GM23338 (cell line): ENCODE measurements at regions not wholly inside any gene's neighbourhood (a gene's known extent, or its start where the extent isn't known, plus 50 kb on each side); places are given as distances from the start of the nearest gene placed in this dataset.

Experiments used
- ATAC-seq: fragments of 200-7000 bp; cut with Tn5 transposase; 3 replicates; pipeline ENCODE4 v1.9.1; 2020
- DNase-seq: peaks from one replicate; pipeline ENCODE4 v3.0.0-alpha.2; 2015; ENCODE audit warnings: low spot score
- H2AFZ ChIP-seq: fragments of 200-600 bp; sonication (generic); 2 replicates; pipeline ENCODE4 v1.8.0; 2016; ENCODE audit warnings: antibody characterized with exemption, mild to moderate bottlenecking, moderate library complexity
- H3F3A ChIP-seq: fragments of 200-600 bp; sonication (generic); replicated peaks from 2 replicates; pipeline ENCODE4 v1.8.0; 2017; ENCODE audit warnings: antibody characterized with exemption, mixed run types, low read depth
- H3K27ac ChIP-seq: fragments of 200-600 bp; sonication (generic); 2 replicates; pipeline ENCODE4 v1.6.1; 2016; ENCODE audit warnings: low read depth
- H3K27me3 ChIP-seq: fragments of 200-600 bp; sonication (generic); 2 replicates; pipeline ENCODE4 v1.8.0; 2016; ENCODE audit warnings: mild to moderate bottlenecking, mixed run types, moderate library complexity; ENCODE audit not compliant: insufficient read depth
- H3K36me3 ChIP-seq: fragments of 200-600 bp; sonication (generic); 2 replicates; pipeline ENCODE4 v1.8.0; 2016; ENCODE audit warnings: mild to moderate bottlenecking; ENCODE audit not compliant: insufficient read depth
- H3K4me1 ChIP-seq: fragments of 200-600 bp; sonication (generic); 2 replicates; pipeline ENCODE4 v1.8.0; 2016; ENCODE audit warnings: mild to moderate bottlenecking, moderate library complexity; ENCODE audit not compliant: insufficient read depth
- H3K4me2 ChIP-seq: fragments of 200-600 bp; sonication (generic); 2 replicates; pipeline ENCODE4 v1.7.1; 2017; ENCODE audit warnings: mixed run types
- H3K4me3 ChIP-seq: fragments of 200-600 bp; sonication (generic); 2 replicates; pipeline ENCODE4 v1.6.1; 2016; ENCODE audit warnings: mixed run types
- H3K79me2 ChIP-seq: fragments of 200-600 bp; sonication (generic); replicated peaks from 2 replicates; pipeline ENCODE4 v1.8.0; 2017; ENCODE audit warnings: mild to moderate bottlenecking; ENCODE audit not compliant: insufficient read depth
- H3K9me2 ChIP-seq: fragments of 200-600 bp; sonication (generic); 2 replicates; pipeline ENCODE4 v1.8.0; 2017; ENCODE audit not compliant: insufficient read depth
- H4K20me1 ChIP-seq: fragments of 200-600 bp; sonication (generic); replicated peaks from 2 replicates; pipeline ENCODE4 v1.8.0; 2017; ENCODE audit warnings: mild to moderate bottlenecking; ENCODE audit not compliant: insufficient read depth
- H3K27ac Mint-ChIP-seq: 2 replicates; pipeline ENCODE4 v1.8.0; 2020; ENCODE audit warnings: inconsistent platforms, mild to moderate bottlenecking, moderate library complexity, mixed read lengths
- H3K27me3 Mint-ChIP-seq: 3 replicates; pipeline ENCODE4 v1.8.0; 2022; ENCODE audit warnings: low read depth, mild to moderate bottlenecking, moderate library complexity, mixed read lengths, inconsistent platforms; ENCODE audit not compliant: insufficient read depth, poor library complexity
- H3K36me3 Mint-ChIP-seq: 3 replicates; pipeline ENCODE4 v1.8.0; 2021; ENCODE audit warnings: low read depth, mild to moderate bottlenecking, inconsistent platforms, moderate library complexity, mixed read lengths
- H3K4me1 Mint-ChIP-seq: 3 replicates; pipeline ENCODE4 v1.8.0; 2020; ENCODE audit warnings: mild to moderate bottlenecking, inconsistent platforms, mixed read lengths
- H3K4me3 Mint-ChIP-seq: 3 replicates; pipeline ENCODE4 v1.8.0; 2021; ENCODE audit warnings: moderate library complexity, mild to moderate bottlenecking, inconsistent platforms, mixed read lengths
- H3K9me3 Mint-ChIP-seq: 3 replicates; pipeline ENCODE4 v1.8.0; 2020; ENCODE audit warnings: moderate library complexity, mild to moderate bottlenecking, inconsistent platforms, mixed read lengths
- CREB1 ChIP-seq: fragments of 250-450 bp; sonication (Bioruptor Pico); IDR thresholded peaks from 2 replicates; pipeline ENCODE4 v1.5.0; 2020; ENCODE audit warnings: low read depth, mild to moderate bottlenecking, moderate library complexity
- CTCF ChIP-seq, 2 experiments: fragments of 200-600 bp in 1 of 2; sonication (generic) in 1 of 2; conservative IDR thresholded peaks; 2 replicates each; pipeline versions ENCODE4 v1.5.1 to v1.6.1; 2016 to 2017; ENCODE audit warnings: antibody characterized with exemption in 2 of 2, low read depth in 2 of 2, mild to moderate bottlenecking in 2 of 2, moderate library complexity in 1 of 2
- EZH2phosphoT487 ChIP-seq: fragments of 200-600 bp; sonication (generic); IDR thresholded peaks from one replicate; pipeline ENCODE4 v1.8.1; 2018; ENCODE audit warnings: antibody characterized with exemption; ENCODE audit not compliant: unreplicated experiment
- JUNB ChIP-seq: IDR thresholded peaks from one replicate; pipeline ENCODE4 v1.6.1; 2016; ENCODE audit warnings: antibody characterized with exemption; ENCODE audit not compliant: unreplicated experiment
- NANOG ChIP-seq: IDR thresholded peaks from 2 replicates; pipeline ENCODE4 v1.6.1; 2016; ENCODE audit warnings: antibody characterized with exemption, borderline replicate concordance
- POLR2AphosphoS5 ChIP-seq: IDR thresholded peaks from 2 replicates; pipeline ENCODE4 v1.6.1; 2016; ENCODE audit warnings: antibody characterized with exemption, low read depth
- REST ChIP-seq: IDR thresholded peaks from one replicate; pipeline ENCODE4 v1.6.1; 2018; ENCODE audit warnings: antibody characterized with exemption; ENCODE audit not compliant: unreplicated experiment
- STAT1 ChIP-seq: IDR thresholded peaks from one replicate; pipeline ENCODE4 v1.6.1; 2016; ENCODE audit warnings: antibody characterized with exemption; ENCODE audit not compliant: unreplicated experiment
- ZNF114 ChIP-seq: fragments of 250-450 bp; sonication (Bioruptor Pico); IDR thresholded peaks from 2 replicates; pipeline ENCODE4 v1.5.0; 2020; ENCODE audit warnings: mild to moderate bottlenecking, moderate library complexity
- ZNF331 ChIP-seq: fragments of 250-450 bp; sonication (Bioruptor Pico); IDR thresholded peaks from 2 replicates; pipeline ENCODE4 v1.5.0; 2020; ENCODE audit warnings: low read depth, mild to moderate bottlenecking, moderate library complexity

- Histone ChIP-seq H3K27me3 (no peaks in the 10 kb centered on the region), H3K4me2 (no peak overlapping the region), H3K27ac (no peak overlapping the region), H3K36me3 (no peaks in the 10 kb centered on the region), H3K9me2 (no peaks in the 10 kb centered on the region), H3K4me3 (no peak overlapping the region), H3K4me1 (no peaks in the 10 kb centered on the region), H4K20me1 (no peaks in the 10 kb centered on the region), H3K79me2 (no peaks in the 10 kb centered on the region), H2AFZ (no peak overlapping the region), H3F3A (no peaks in the 10 kb centered on the region)
- Mint-ChIP-seq H3K36me3 (no peaks in the 10 kb centered on the region; the same call in 2 of the 3 replicates), H3K27ac (no peak overlapping the region), H3K4me1 (no peaks in the 10 kb centered on the region), H3K9me3 (no peaks in the 10 kb centered on the region), H3K27me3 (no peaks in the 10 kb centered on the region), H3K4me3 (no peak overlapping the region)
- TF ChIP-seq STAT1 (no peak), EZH2phosphoT487 (no peak), REST (no peak), ZNF114 (no peak), CTCF (conservative IDR thresholded peaks at IDR 0.05; ENCODE audit: low read depth in 2 of 2) (no peak), JUNB (no peak), CREB1 (no peak), ZNF331 (CRISPR knock-in tag) (no peak)
- ATAC-seq (no peak), DNase-seq (no peak)
Measured at GRCh38 chr5:51902512-51902911, 519.3 kb downstream of the ISL1 start.

- ATAC-seq (no peak), DNase-seq (no peak)
- Histone ChIP-seq H3K4me3 (no peak overlapping the region), H3K9me2 (peaks cover 23% of the 10 kb centered on the region; the same call in 1 of the 2 replicates), H3K4me2 (no peak overlapping the region), H3K79me2 (no peaks in the 10 kb centered on the region), H3K36me3 (no peaks in the 10 kb centered on the region), H2AFZ (no peak overlapping the region), H4K20me1 (no peaks in the 10 kb centered on the region), H3F3A (no peaks in the 10 kb centered on the region), H3K27me3 (no peaks in the 10 kb centered on the region), H3K4me1 (no peaks in the 10 kb centered on the region), H3K27ac (no peak overlapping the region)
- no peaks in the 10 kb centered on the region for H3K36me3 Mint-ChIP-seq
- H3K4me1 Mint-ChIP-seq: no peaks in the 10 kb centered on the region
- no peak overlapping the region for H3K4me3 Mint-ChIP-seq
- H3K9me3 Mint-ChIP-seq: no peaks in the 10 kb centered on the region
- no peak overlapping the region for H3K27ac Mint-ChIP-seq
- H3K27me3 Mint-ChIP-seq: no peaks in the 10 kb centered on the region
- TF ChIP-seq NANOG: no peak
- TF ChIP-seq CTCF (conservative IDR thresholded peaks at IDR 0.05; ENCODE audit: low read depth in 2 of 2): no peak
- no peak for TF ChIP-seq CREB1
- TF ChIP-seq REST: no peak
- TF ChIP-seq EZH2phosphoT487: no peak
- TF ChIP-seq POLR2AphosphoS5: no peak
- no peak for TF ChIP-seq STAT1
- TF ChIP-seq JUNB: no peak
Measured at GRCh38 chr5:51908215-51908614, 525.0 kb downstream of the ISL1 start.
